Epithelial cell of proximal tubule (primary cell): ENCODE measurements at regions not wholly inside any gene's neighbourhood (a gene's known extent, or its start where the extent isn't known, plus 50 kb on each side); places are given as distances from the start of the nearest gene placed in this dataset.

ENCODE experiments used
- DNase-seq: peaks from one replicate; pipeline ENCODE4 v3.0.0-alpha.2; 2011; ENCODE audit warnings: low read depth
- H3K4me3 ChIP-seq: 2 replicates; pipeline ENCODE4 v1.5.1; 2011; ENCODE audit warnings: low read depth, mild to moderate bottlenecking, low read length
- TF ChIP-seq, protein P1 (sequence below): conservative IDR thresholded peaks from 2 replicates; pipeline ENCODE4 v1.5.1; 2012; ENCODE audit warnings: low read depth, mild to moderate bottlenecking, low read length

- DNase-seq, result no peak
- TF ChIP-seq, protein P1, sequence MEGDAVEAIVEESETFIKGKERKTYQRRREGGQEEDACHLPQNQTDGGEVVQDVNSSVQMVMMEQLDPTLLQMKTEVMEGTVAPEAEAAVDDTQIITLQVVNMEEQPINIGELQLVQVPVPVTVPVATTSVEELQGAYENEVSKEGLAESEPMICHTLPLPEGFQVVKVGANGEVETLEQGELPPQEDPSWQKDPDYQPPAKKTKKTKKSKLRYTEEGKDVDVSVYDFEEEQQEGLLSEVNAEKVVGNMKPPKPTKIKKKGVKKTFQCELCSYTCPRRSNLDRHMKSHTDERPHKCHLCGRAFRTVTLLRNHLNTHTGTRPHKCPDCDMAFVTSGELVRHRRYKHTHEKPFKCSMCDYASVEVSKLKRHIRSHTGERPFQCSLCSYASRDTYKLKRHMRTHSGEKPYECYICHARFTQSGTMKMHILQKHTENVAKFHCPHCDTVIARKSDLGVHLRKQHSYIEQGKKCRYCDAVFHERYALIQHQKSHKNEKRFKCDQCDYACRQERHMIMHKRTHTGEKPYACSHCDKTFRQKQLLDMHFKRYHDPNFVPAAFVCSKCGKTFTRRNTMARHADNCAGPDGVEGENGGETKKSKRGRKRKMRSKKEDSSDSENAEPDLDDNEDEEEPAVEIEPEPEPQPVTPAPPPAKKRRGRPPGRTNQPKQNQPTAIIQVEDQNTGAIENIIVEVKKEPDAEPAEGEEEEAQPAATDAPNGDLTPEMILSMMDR, result no peak
- no peak overlapping the region for H3K4me3 ChIP-seq
These were observed 1064.6 kb upstream of the CADM2 start for GRCh38 chr3:83894223-83894622.

DNA sequence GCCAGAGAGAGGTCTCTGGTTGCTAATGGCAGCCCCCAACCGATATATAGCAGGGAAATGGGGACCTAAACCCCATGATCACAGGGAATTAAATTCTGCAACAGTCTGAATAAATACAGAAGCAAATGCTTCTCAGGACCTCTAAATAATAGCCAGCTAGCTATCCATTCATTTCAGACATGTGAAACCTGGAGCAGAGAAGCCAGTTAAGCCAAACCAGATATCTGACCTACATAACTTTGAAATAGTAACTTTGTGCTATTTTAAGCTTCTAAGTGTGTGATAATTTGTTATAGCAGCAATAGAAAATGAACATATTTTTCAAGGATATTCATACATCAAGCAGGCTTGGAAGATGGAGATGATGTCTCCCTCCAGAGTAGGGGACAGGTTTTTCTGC, 1062.9 kb upstream of the CADM2 start:
- no peak for DNase-seq
- TF ChIP-seq, protein P1, result no peak
- H3K4me3 ChIP-seq, result no peak overlapping the region

DNA sequence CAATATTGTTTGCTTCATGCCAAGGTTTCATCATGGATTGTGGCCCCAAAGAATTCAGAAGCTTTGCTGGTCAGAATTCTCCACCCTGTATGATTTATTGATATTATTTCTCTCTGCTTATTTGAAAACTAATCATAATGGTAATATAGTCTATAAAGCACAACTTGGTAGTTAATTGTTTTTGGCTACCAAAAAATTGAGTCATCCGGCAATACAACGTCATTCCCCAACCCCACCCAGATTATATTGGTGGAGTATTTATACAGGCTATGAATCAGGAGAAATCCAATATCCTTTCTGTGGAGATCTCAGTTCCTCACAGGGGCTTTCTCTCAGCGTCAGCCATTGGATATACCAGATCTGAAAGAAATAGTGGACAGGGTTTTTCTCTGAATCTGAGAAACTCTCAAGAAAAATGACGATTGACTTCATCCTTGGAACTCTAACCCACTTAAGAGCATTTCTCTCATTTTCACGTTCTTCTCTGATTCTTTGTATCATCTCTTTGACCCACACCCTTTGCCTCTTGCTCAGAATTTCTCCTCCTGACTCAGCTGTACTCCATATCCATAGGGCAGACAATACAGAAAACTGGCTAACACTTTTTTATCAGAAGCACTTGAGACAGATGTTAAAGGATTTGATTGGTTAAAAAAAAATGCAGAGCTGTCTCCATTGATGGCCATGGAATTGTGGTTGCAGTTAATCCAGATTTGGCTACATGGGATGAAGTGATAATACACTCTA, 1055.8 kb upstream of the CADM2 start:
- DNase-seq, result no peak
- TF ChIP-seq, protein P1, result no peak
- H3K4me3 ChIP-seq, result no peak overlapping the region

- no peak for DNase-seq
- TF ChIP-seq, protein P1, result no peak
- H3K4me3 ChIP-seq, result no peak overlapping the region
These were observed 1045.4 kb upstream of the CADM2 start for GRCh38 chr3:83913381-83913780.

GRCh38 chr3:83926291-83926690, 1032.5 kb upstream of the CADM2 start:
- no peak for DNase-seq
- TF ChIP-seq, protein P1, result no peak
- H3K4me3 ChIP-seq, result no peak overlapping the region

- no peak for DNase-seq
- TF ChIP-seq, protein P1, result peak; percentile 58
- no peak overlapping the region for H3K4me3 ChIP-seq
These were observed 1030.4 kb upstream of the CADM2 start for GRCh38 chr3:83928391-83928790.

GRCh38 chr3:83928903-83929302, 1029.9 kb upstream of the CADM2 start:
- no peak for DNase-seq

More at GRCh38 chr3:83928903-83929302, 1029.9 kb upstream of the CADM2 start:
- no peak overlapping the region for H3K4me3 ChIP-seq
- TF ChIP-seq, protein P1, result no peak
